ENCODE measurements at regions not wholly inside any gene's neighbourhood (a gene's known extent, or its start where the extent isn't known, plus 50 kb on each side); places are given as distances from the start of the nearest gene placed in this dataset.

DNA sequence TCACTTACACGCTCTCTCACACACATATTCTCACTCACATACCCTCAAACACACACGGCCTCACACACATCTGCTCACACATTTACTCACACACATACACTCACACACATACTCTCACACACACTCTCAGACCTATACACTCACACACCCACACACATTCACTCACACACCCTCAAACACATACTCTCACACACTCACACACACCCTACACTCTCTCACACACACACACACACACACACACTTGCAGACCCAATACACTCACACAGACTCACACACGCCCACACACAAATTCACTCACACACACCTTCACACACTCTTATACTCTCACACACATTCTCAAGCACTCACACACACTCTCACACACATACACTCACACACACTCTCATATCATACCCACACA is 155.5 kb upstream of the BACE2 start:
- H3K4me3 ChIP-seq (ENCODE audit: low read depth, low read length), result no peak overlapping the region
- TF ChIP-seq, protein P1, sequence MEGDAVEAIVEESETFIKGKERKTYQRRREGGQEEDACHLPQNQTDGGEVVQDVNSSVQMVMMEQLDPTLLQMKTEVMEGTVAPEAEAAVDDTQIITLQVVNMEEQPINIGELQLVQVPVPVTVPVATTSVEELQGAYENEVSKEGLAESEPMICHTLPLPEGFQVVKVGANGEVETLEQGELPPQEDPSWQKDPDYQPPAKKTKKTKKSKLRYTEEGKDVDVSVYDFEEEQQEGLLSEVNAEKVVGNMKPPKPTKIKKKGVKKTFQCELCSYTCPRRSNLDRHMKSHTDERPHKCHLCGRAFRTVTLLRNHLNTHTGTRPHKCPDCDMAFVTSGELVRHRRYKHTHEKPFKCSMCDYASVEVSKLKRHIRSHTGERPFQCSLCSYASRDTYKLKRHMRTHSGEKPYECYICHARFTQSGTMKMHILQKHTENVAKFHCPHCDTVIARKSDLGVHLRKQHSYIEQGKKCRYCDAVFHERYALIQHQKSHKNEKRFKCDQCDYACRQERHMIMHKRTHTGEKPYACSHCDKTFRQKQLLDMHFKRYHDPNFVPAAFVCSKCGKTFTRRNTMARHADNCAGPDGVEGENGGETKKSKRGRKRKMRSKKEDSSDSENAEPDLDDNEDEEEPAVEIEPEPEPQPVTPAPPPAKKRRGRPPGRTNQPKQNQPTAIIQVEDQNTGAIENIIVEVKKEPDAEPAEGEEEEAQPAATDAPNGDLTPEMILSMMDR (IDR thresholded peaks at IDR 0.05; ENCODE audit: insufficient read depth, low read depth, low read length), result no peak
- no peak for DNase-seq (ENCODE audit: low read depth)

DNA sequence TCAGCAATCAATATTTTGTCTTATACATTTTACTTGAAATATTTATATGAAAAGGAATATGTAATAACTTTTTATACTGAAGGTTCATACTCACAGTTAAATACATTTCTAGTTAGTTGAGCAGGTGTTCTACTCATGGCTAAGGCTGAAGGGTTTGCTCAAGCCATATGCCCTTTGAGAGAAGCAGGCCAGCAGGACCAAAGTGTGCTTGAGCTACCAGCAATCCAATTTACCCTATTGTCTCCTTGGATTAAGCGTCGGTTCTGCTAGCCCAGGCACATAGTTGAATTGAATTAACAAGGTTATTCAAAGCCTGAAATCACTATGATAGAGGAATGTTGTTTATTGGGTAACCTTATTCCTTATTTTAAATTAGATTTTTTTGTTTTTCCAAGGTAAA is 151.5 kb upstream of the BACE2 start:
- DNase-seq (ENCODE audit: low read depth), result no peak
- no peak overlapping the region for H3K4me3 ChIP-seq (ENCODE audit: low read depth, low read length)
- TF ChIP-seq, protein P1 (IDR thresholded peaks at IDR 0.05; ENCODE audit: insufficient read depth, low read depth, low read length), result no peak

DNA sequence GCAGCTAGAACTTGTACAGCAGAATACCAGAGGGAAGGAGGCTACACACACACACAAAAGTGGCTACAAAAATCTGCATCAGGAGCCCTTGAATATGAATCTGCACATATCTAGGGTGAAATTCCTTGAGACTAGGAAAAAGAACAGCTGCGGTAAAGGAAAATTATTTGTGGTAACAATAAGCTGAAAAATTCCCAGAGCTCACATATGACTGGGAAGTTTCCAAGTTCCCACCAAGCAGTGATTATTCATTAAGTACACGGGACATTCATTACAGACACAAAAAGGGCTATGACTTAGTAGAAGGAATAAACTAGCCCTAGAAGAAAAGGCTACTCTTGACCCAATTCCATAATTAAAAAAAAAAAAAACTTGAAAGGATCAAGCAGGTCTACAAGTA is 149.5 kb upstream of the BACE2 start:
- no peak overlapping the region for H3K4me3 ChIP-seq (ENCODE audit: low read depth, low read length)
- TF ChIP-seq, protein P1 (IDR thresholded peaks at IDR 0.05; ENCODE audit: insufficient read depth, low read depth, low read length), result no peak
- no peak for DNase-seq (ENCODE audit: low read depth)

DNA sequence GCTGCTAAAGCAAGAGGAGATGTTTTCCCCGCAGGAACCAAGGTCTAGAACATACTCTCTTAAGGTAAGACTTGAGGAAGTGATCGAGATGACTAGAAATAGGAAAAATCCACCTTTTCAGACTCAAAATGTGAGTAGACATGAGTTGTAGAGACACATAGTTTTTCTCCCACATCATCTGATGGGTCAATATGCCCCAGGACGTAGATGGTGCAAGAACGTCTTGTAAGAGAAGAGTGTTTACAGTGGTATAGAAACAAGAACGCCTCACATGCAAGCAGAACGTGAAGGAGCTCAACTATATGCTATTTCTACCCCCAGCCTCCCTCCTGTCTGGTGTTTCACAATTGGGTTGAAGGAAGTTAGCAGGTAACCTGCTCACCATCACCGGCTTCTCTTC is 144.0 kb upstream of the BACE2 start:
- no peak for DNase-seq (ENCODE audit: low read depth)
- TF ChIP-seq, protein P1 (IDR thresholded peaks at IDR 0.05; ENCODE audit: insufficient read depth, low read depth, low read length), result no peak
- no peak overlapping the region for H3K4me3 ChIP-seq (ENCODE audit: low read depth, low read length)

DNA sequence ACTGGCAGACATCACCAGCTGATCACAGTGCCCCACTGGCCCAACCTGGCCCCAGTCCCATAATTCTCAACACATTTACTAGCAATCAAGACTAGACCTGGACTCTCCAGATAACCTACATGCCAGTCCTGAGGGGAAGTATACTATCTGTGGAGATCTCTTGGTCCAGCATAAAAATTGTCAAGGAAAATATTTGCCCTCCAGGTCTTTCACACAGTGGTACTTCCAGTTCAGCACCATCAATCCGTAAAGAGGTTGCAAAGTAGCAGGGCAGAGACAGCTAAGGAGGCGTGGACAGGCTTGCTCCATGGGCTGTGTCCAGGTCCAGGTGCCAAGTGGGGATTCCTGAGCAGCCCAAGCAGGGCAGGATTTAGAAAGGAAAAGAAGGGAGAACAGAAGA is 143.6 kb upstream of the BACE2 start:
- H3K4me3 ChIP-seq (ENCODE audit: low read depth, low read length), result no peak overlapping the region
- TF ChIP-seq, protein P1 (IDR thresholded peaks at IDR 0.05; ENCODE audit: insufficient read depth, low read depth, low read length), result no peak
- DNase-seq (ENCODE audit: low read depth), result no peak

DNA sequence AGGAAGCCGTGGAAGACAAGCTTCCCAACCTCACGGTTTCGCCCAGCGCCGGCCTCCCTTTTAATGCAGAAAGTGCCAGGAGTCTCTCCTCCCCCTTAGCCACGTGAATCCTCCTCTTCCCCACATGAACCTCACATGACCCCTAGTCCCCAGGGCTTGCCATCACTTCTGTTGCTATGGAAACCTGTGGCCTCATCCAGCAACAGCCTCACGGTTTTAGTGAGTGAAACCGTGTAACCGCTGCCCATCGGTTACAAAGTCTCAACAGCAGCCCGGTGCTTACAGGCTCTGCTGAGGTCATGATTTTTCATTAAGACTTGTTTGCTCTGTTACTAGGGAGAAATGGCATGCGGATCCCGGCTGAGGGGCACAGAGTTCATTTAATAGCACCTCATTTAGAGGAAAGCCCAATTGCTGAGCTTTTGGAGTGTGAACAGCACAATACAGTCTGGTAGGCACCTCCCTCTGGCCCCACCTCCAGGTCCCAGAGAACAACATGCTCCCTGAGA is 143.2 kb upstream of the BACE2 start:
- DNase-seq (ENCODE audit: low read depth), result no peak
- no peak overlapping the region for H3K4me3 ChIP-seq (ENCODE audit: low read depth, low read length)
- TF ChIP-seq, protein P1 (IDR thresholded peaks at IDR 0.05; ENCODE audit: insufficient read depth, low read depth, low read length), result no peak

DNA sequence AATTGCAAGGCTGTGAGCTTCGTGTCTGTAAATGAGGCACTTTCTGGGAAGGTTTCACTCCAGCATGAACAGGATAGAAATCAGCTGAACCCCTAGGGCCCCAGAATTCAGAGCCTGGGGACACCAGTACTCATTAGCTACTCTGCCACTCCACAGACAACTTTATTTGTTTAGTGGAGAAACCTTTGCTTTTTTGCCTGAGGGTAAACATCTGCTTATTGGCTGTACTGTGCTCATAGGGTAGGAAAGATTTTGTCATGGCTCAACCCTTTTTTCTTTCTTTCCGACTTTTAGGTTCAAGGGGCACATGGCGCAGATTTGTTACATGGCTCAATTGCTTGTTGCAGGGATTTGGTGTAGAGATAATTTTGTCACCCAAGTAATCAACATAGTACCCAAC is 138.4 kb upstream of the BACE2 start:
- DNase-seq (ENCODE audit: low read depth), result no peak
- TF ChIP-seq, protein P1 (IDR thresholded peaks at IDR 0.05; ENCODE audit: insufficient read depth, low read depth, low read length), result no peak
- H3K4me3 ChIP-seq (ENCODE audit: low read depth, low read length), result no peak overlapping the region

All from fibroblast of villous mesenchyme (primary cell).